ENCODE measurements at regions not wholly inside any gene's neighbourhood (a gene's known extent, or its start where the extent isn't known, plus 50 kb on each side); places are given as distances from the start of the nearest gene placed in this dataset.

GRCh38 chr21:36611379-36611778 is 87.5 kb upstream of the SIM2 start:
- TF ChIP-seq CTCF (IDR thresholded peaks at IDR 0.05; ENCODE audit: poor library complexity) (no peak), EZH2 (IDR thresholded peaks at IDR 0.05; ENCODE audit: borderline replicate concordance) (no peak), EZH2phosphoT487 (IDR thresholded peaks at IDR 0.05; ENCODE audit: low read depth, severe bottlenecking, unreplicated experiment) (no peak)
